ENCODE measurements at regions not wholly inside any gene's neighbourhood (a gene's known extent, or its start where the extent isn't known, plus 50 kb on each side); places are given as distances from the start of the nearest gene placed in this dataset.

DNA sequence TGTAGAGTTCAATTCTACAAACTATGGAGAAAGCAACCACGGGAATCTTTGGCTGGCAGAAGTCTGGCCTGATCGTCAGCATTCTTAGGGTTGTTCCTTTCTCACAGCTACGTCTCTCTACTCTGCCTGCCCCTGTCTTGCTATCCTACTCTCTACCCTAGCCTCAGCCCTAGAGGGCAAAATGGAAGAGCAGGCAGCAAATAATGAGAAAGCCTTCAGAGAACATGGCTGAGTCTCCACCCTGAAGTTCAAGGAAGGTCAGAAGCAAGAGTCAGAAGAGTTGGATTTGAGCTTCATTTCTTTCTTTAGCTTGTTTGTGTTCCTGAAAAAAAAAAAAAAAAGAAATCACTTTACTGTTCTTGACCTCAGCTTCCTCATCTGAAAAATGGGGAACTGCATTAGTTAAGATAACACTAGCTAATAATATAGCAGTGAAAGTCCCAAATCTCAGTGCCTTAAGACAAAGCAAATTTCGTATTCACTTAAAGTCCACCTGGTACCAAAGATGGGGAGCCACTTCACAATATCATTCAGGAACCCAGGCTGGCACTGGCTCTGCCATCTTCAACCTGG lies 50.2 kb upstream of the CCND2 start:
- Mint-ChIP-seq H3K27ac (no peak overlapping the region), H3K9me3 (ENCODE audit: low read depth) (no peaks in the 10 kb centered on the region), H3K4me3 (no peak overlapping the region), H3K36me3 (peaks cover 1% of the 10 kb centered on the region), H3K4me1 (peaks cover 13% of the 10 kb centered on the region), H3K27me3 (peaks cover 11% of the 10 kb centered on the region)
- DNase-seq (no peak), ATAC-seq (no peak)
- CTCF ChIA-PET: no interaction called here

DNA sequence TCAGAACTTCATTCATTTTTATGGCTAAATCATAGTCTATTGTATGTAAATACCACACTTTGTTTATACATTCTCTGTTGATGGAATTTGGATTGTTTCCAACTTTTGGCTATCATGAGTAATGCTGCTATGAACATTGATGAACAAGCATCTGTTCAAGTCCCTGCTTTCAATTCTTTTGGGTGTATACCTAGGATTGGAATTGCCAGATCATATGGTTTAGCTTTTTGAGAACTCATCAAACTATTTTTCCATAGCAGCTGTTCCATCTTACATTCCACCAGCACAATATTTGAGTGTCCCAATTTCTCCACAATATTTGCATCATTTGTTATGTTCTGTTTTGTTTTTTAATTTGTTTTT lies 52.3 kb upstream of the CCND2 start:
- H3K27ac Mint-ChIP-seq: no peak overlapping the region
- H3K4me3 Mint-ChIP-seq: no peak overlapping the region
- ATAC-seq: no peak
- CTCF ChIA-PET: no interaction called here
- peaks cover 9% of the 10 kb centered on the region for H3K27me3 Mint-ChIP-seq
- no peaks in the 10 kb centered on the region for H3K9me3 Mint-ChIP-seq (ENCODE audit: low read depth)
- DNase-seq: no peak
- H3K36me3 Mint-ChIP-seq: peaks cover 1% of the 10 kb centered on the region
- H3K4me1 Mint-ChIP-seq: peaks cover 23% of the 10 kb centered on the region

DNA sequence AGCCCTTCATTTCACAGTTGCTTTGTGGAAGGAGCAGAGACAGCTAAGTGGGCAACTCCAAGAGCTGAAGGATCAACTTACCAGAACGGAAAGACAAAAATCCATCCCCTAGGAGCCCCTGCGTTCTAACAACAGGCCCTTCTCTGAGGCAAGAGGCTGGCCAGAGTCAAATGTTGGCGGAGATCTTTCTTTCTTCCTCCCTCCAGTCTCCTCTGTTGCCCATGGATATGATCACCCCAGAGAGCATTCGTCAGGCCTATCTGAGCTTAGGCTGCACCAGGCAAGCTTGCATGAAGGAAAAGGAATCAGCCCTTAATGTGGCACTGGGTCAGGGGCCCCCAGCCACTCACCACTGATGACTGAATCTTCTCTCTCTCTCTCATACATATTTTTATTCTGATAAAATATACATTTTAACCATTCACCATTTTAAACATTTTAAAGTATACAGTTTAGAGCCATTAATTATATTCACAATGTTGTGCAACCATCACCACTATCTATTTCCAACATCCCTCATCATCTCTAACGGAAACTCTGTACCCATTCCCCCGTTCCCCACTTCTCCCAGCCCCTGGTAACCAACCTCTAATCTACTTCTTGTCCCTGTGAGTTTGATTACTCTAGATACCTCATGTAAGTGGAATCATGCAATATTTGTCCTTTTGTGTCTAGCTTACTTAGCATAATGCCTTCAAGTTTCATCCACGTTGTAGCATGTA lies 52.9 kb upstream of the CCND2 start:
- CTCF ChIA-PET: no interaction called here
- DNase-seq (no peak), ATAC-seq (no peak)
- no peak overlapping the region for H3K4me3 Mint-ChIP-seq
- no peak overlapping the region for H3K27ac Mint-ChIP-seq
- H3K27me3 Mint-ChIP-seq: peaks cover 6% of the 10 kb centered on the region
- H3K36me3 Mint-ChIP-seq: peaks cover 1% of the 10 kb centered on the region
- peaks cover 29% of the 10 kb centered on the region for H3K4me1 Mint-ChIP-seq
- H3K9me3 Mint-ChIP-seq (ENCODE audit: low read depth): no peaks in the 10 kb centered on the region

- Mint-ChIP-seq H3K36me3 (peaks cover 1% of the 10 kb centered on the region), H3K4me1 (peaks cover 34% of the 10 kb centered on the region), H3K27me3 (no peaks in the 10 kb centered on the region), H3K4me3 (no peak overlapping the region), H3K27ac (no peak overlapping the region), H3K9me3 (ENCODE audit: low read depth) (no peaks in the 10 kb centered on the region)
- CTCF ChIA-PET: interaction anchor here (1.1 to 1.7 kb wide), 3 partner anchors 15 to 60 kb away, joined by 3 to 6 read pairs (median 5); no protein-coding TSS in a partner anchor
- DNase-seq (no peak), ATAC-seq (no peak)
These were observed 56.5 kb upstream of the CCND2 start for GRCh38 chr12:4217091-4217490.

- ATAC-seq (no peak), DNase-seq (no peak)
- H3K36me3 Mint-ChIP-seq: peaks cover 1% of the 10 kb centered on the region
- H3K27ac Mint-ChIP-seq: peak overlapping the region; percentile 75
- no peaks in the 10 kb centered on the region for H3K27me3 Mint-ChIP-seq
- H3K9me3 Mint-ChIP-seq (ENCODE audit: low read depth): no peaks in the 10 kb centered on the region
- no peak overlapping the region for H3K4me3 Mint-ChIP-seq
- H3K4me1 Mint-ChIP-seq: peaks cover 34% of the 10 kb centered on the region
- CTCF ChIA-PET: interaction anchor here (1.1 to 1.8 kb wide), 6 partner anchors 8 to 109 kb away, joined by 3 to 7 read pairs (median 4); no protein-coding TSS in a partner anchor
These were observed 57.2 kb upstream of the CCND2 start for GRCh38 chr12:4216187-4216927.

DNA sequence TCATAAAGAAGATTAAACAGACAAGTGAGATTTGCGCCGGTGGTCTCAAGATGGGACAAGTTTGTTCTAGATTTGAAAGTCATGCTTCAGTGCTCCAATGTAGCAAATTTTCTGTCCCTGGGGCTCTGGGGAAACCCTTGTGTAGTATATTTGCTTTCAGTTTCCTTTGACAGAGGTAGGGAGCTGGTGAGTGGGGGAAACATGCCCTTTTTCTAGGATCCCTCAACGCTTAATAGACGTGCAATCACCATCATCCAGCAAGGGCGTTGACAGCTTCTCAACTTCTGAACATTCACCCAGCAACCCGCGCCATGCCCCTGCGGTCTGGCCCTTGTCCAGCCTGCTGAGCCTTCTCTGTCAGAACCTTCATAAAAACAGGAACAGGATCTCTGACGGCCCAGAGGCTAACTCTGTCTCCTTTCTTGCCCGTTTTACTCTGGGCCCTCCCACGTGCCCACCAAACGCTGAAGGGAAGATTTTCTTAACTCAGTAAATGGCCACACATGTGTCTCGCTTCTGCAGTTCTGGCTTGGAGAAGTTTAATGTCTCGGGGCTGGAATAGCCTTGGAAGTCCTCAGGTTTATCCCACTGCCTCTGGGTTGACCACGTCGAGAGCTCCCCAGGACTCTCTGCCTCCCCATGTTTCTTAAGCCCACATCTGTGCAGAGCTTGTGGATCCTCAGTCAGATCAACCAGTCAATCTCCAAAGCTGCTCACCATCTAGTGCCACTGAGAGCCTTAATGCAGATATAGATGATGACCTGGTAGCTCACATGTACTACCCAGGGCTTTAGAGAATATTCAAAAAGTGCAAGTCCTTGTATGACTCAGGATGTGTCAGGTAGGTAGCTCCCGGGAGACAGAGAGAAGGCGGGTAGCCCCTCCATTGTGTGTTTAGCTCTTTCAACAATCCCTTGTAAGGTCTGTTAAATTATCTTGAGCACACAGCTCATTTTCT lies 58.1 kb upstream of the CCND2 start:
- Mint-ChIP-seq H3K27ac (peak overlapping the region; percentile 75), H3K4me1 (peaks cover 34% of the 10 kb centered on the region), H3K4me3 (peak overlapping the region; percentile 48), H3K27me3 (no peaks in the 10 kb centered on the region), H3K36me3 (no peaks in the 10 kb centered on the region), H3K9me3 (ENCODE audit: low read depth) (no peaks in the 10 kb centered on the region)
- CTCF ChIA-PET: interaction anchor here (0.9 to 1.8 kb wide), 6 partner anchors 9 to 108 kb away, joined by 3 to 7 read pairs (median 4); no protein-coding TSS in a partner anchor
- ATAC-seq (peak; percentile 74), DNase-seq (peak; percentile 49)

DNA sequence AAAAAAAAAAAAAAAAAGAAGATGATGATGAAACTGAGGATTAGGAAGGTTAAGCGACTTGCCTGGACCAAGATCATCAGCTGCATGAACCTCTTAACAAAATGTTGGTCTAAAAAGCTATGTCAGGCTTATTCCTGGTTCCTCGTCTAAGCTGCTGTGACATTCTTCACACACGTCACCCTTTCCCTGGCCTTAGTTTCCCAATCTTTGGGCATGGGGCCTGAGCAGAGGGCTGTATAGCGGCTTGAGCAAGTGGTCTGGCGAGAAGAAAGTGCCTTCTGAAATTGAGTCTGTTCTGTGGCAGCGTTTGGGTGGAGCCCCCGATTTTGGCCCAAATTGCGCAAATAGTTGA lies 58.7 kb upstream of the CCND2 start:
- Mint-ChIP-seq H3K36me3 (no peaks in the 10 kb centered on the region), H3K4me3 (peak overlapping the region; percentile 48), H3K27me3 (peaks cover 3% of the 10 kb centered on the region), H3K9me3 (ENCODE audit: low read depth) (no peaks in the 10 kb centered on the region), H3K27ac (peak overlapping the region; percentile 75), H3K4me1 (peaks cover 34% of the 10 kb centered on the region)
- no peak for DNase-seq
- CTCF ChIA-PET: interaction anchor here (0.9 to 1.8 kb wide), 3 partner anchors 51 to 107 kb away, joined by 3 to 7 read pairs (median 3); no protein-coding TSS in a partner anchor
- ATAC-seq: no peak

DNA sequence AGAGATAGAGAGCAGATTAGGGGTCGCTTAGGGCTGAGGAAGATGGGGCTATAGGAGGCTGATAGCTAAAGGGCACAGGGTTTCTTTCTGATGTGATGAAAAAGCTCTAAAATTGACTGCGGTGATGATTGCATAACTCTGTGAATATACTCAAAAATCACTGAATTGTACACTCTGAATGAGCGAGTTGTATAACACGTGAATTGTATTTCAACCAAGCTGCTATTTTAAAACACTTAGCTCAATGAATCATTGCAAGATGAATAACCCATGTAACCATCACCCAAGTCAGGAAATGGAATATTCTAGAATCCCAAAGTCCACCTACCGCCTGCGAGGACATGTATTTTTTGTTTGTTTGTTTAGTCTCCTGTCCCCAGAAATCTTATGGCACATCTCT lies 60.1 kb upstream of the CCND2 start:
- Mint-ChIP-seq H3K27ac (no peak overlapping the region), H3K9me3 (ENCODE audit: low read depth) (no peaks in the 10 kb centered on the region), H3K36me3 (no peaks in the 10 kb centered on the region), H3K4me3 (no peak overlapping the region), H3K4me1 (peaks cover 29% of the 10 kb centered on the region), H3K27me3 (peaks cover 3% of the 10 kb centered on the region)
- CTCF ChIA-PET: interaction anchor here (1.4 kb wide), 1 partner anchor 15 kb away, joined by 3 read pairs; no protein-coding TSS in a partner anchor
- no peak for DNase-seq
- no peak for ATAC-seq

GRCh38 chr12:4212845-4213244 lies 60.7 kb upstream of the CCND2 start:
- H3K36me3 Mint-ChIP-seq: no peaks in the 10 kb centered on the region
- H3K4me3 Mint-ChIP-seq: no peak overlapping the region
- ATAC-seq: no peak
- no peaks in the 10 kb centered on the region for H3K9me3 Mint-ChIP-seq (ENCODE audit: low read depth)
- CTCF ChIA-PET: interaction anchor here (0.6 to 1.4 kb wide), 2 partner anchors 15 to 1092 kb away, joined by 3 read pairs; no protein-coding TSS in a partner anchor
- DNase-seq: no peak
- peaks cover 3% of the 10 kb centered on the region for H3K27me3 Mint-ChIP-seq
- H3K27ac Mint-ChIP-seq: no peak overlapping the region
- peaks cover 29% of the 10 kb centered on the region for H3K4me1 Mint-ChIP-seq

- H3K27ac Mint-ChIP-seq: no peak overlapping the region
- DNase-seq (no peak), ATAC-seq (no peak)
- no peaks in the 10 kb centered on the region for H3K36me3 Mint-ChIP-seq
- peaks cover 3% of the 10 kb centered on the region for H3K27me3 Mint-ChIP-seq
- CTCF ChIA-PET: no interaction called here
- peaks cover 20% of the 10 kb centered on the region for H3K4me1 Mint-ChIP-seq
- no peak overlapping the region for H3K4me3 Mint-ChIP-seq
- H3K9me3 Mint-ChIP-seq (ENCODE audit: low read depth): no peaks in the 10 kb centered on the region
These were observed 62.2 kb upstream of the CCND2 start for GRCh38 chr12:4211372-4211771.

DNA sequence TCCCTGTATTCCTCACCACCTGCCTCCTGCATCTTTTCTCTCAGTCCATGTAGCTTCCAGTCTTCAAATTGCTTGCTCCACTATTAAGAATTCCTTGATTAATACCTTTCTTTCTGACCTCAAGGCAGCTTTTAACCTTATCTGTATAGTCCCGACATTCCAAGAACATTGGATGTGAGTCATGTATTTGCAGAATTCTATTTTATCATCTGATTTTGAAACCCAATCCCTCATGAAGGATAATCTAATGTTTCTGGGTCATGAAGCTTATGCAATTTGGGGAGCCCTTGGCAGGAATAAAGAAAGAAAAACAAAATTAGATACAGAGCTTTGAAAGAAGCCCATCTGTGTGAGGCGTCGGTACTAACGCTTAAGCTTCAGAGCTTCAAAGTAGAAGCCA lies 63.4 kb upstream of the CCND2 start:
- Mint-ChIP-seq H3K27me3 (peaks cover 6% of the 10 kb centered on the region), H3K36me3 (no peaks in the 10 kb centered on the region), H3K27ac (no peak overlapping the region), H3K9me3 (ENCODE audit: low read depth) (no peaks in the 10 kb centered on the region), H3K4me3 (no peak overlapping the region), H3K4me1 (peaks cover 8% of the 10 kb centered on the region)
- DNase-seq (no peak), ATAC-seq (no peak)
- CTCF ChIA-PET: interaction anchor here (1.1 kb wide), 2 partner anchors 64 to 66 kb away, joined by 3 read pairs; no protein-coding TSS in a partner anchor

- H3K36me3 Mint-ChIP-seq: no peaks in the 10 kb centered on the region
- ATAC-seq: no peak
- CTCF ChIA-PET: no interaction called here
- H3K27me3 Mint-ChIP-seq: peaks cover 22% of the 10 kb centered on the region
- DNase-seq: no peak
- H3K4me1 Mint-ChIP-seq: peaks cover 10% of the 10 kb centered on the region
- H3K4me3 Mint-ChIP-seq: no peak overlapping the region
- no peaks in the 10 kb centered on the region for H3K9me3 Mint-ChIP-seq (ENCODE audit: low read depth)
- no peak overlapping the region for H3K27ac Mint-ChIP-seq
These were observed 67.1 kb upstream of the CCND2 start for GRCh38 chr12:4206470-4206869.

All from activated CD8-positive, alpha-beta memory T cell treated with anti-CD3 and anti-CD28 coated beads, Interleukin-2, amount 10 ng/mL, durations not matched to agents 7 days and 5 days (primary cell).